Ovary (tissue), 3 donors: ENCODE measurements at regions not wholly inside any gene's neighbourhood (a gene's known extent, or its start where the extent isn't known, plus 50 kb on each side); places are given as distances from the start of the nearest gene placed in this dataset.

Experiments
- POLR2A ChIP-seq: fragments of 450-650 bp; IDR thresholded peaks from one replicate; pipeline ENCODE4 v1.6.1; 2017; ENCODE audit warnings: antibody characterized with exemption, mild to moderate bottlenecking, moderate library complexity
- TF ChIP-seq, protein P1 (sequence below), 3 donors: fragments of 450-650 bp in 2 of 3; fragments of 200-600 bp in 1 of 3; IDR thresholded peaks; one replicate each; pipeline versions ENCODE4 v1.5.1 to v1.8.0; 2016 to 2022; ENCODE audit warnings: antibody characterized with exemption in 3 of 3, mild to moderate bottlenecking in 1 of 3
- donor health status: DM: no; HTN: no; CAD: no.

DNA sequence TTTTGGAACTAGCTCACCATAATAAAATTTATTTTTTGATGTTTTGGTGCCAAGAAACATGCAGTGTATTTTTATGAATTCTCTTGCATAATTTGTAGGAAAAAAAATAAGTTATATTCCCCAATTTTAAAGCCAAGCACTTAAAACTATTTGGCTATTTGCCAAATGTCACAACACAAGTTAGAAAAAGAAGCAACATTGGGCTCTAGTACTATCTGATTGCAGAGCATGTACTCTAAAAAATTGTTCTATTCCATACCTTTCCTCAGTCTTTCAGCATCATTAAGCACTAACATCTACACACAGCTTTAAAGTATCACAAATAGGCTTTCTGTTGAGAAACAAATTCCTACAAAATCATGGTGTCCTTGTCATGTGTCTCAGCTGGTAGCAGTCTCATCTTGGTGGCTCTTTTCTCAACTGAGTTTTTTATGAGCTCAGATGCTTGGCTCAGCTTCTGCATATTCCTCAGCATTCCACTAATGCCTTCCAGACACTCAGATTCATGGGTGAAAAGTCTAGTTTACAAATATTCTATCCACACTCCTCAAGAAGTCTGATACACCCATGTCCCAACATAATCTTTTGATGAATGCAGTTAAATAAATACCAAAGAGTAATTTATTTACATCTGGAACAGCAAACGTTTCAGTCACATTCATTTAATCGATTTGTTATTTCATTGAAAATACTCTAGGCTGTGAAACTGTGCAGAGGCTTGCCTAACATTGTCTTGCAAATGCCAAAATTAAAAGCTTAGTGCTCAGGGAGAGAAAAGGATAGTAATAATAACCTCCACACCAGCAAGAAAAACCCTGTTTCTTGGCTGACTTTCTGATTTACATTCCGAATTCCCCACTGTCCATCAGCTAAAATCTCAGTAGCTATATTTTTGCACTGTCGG is 2209.9 kb downstream of the PCDH7 start:
- TF ChIP-seq, protein P1, sequence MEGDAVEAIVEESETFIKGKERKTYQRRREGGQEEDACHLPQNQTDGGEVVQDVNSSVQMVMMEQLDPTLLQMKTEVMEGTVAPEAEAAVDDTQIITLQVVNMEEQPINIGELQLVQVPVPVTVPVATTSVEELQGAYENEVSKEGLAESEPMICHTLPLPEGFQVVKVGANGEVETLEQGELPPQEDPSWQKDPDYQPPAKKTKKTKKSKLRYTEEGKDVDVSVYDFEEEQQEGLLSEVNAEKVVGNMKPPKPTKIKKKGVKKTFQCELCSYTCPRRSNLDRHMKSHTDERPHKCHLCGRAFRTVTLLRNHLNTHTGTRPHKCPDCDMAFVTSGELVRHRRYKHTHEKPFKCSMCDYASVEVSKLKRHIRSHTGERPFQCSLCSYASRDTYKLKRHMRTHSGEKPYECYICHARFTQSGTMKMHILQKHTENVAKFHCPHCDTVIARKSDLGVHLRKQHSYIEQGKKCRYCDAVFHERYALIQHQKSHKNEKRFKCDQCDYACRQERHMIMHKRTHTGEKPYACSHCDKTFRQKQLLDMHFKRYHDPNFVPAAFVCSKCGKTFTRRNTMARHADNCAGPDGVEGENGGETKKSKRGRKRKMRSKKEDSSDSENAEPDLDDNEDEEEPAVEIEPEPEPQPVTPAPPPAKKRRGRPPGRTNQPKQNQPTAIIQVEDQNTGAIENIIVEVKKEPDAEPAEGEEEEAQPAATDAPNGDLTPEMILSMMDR (IDR thresholded peaks at IDR 0.05): no peak
- no peak for TF ChIP-seq POLR2A
